DOHH2 (cell line): ENCODE measurements at regions not wholly inside any gene's neighbourhood (a gene's known extent, or its start where the extent isn't known, plus 50 kb on each side); places are given as distances from the start of the nearest gene placed in this dataset.

Experiments
- CTCF ChIP-seq: fragments of 200-600 bp; sonication (generic); IDR thresholded peaks from one replicate; pipeline ENCODE4 v1.5.1; 2014; ENCODE audit warnings: antibody characterized with exemption, mild to moderate bottlenecking, low read depth, low read length; ENCODE audit not compliant: poor library complexity, severe bottlenecking
- EZH2phosphoT487 ChIP-seq: fragments of 200-600 bp; sonication (generic); IDR thresholded peaks from 2 replicates; pipeline ENCODE4 v1.6.1; 2017; ENCODE audit warnings: borderline replicate concordance, mild to moderate bottlenecking, antibody characterized with exemption, low read length, moderate library complexity, mixed read lengths

GRCh38 chr9:6132650-6133049 is 83.0 kb upstream of the IL33 start:
- TF ChIP-seq CTCF (no peak), EZH2phosphoT487 (no peak)
